ENCODE measurements at regions not wholly inside any gene's neighbourhood (a gene's known extent, or its start where the extent isn't known, plus 50 kb on each side); places are given as distances from the start of the nearest gene placed in this dataset.

- intact Hi-C loops (cut with micrococcal nuclease; ENCODE audit: unreplicated experiment) = no loop called here
Observed at GRCh38 chr12:107167756-107168155, 74.4 kb upstream of the CRY1 start.

GRCh38 chr12:107169200-107169599, 75.9 kb upstream of the CRY1 start:
- no peaks in the 10 kb centered on the region for H3K9me2 ChIP-seq (ENCODE audit: insufficient read depth, low read length)
- ChIA-PET POLR2A (no interaction called here), CTCF (ENCODE audit: unreplicated experiment) (no interaction called here)
- intact Hi-C loops (cut with micrococcal nuclease; ENCODE audit: unreplicated experiment) = no loop called here
- H3K4me1 ChIP-seq (ENCODE audit: insufficient read depth, low read length, poor library complexity, severe bottlenecking) = no peaks in the 10 kb centered on the region
- no peaks in the 10 kb centered on the region for H3K79me2 ChIP-seq (ENCODE audit: insufficient read depth, low read depth, low read length)
- no peaks in the 10 kb centered on the region for H3K9me3 ChIP-seq (ENCODE audit: low read length)
- no peaks in the 10 kb centered on the region for H3K36me3 ChIP-seq (ENCODE audit: insufficient read depth, low read length)
- H2AFZ ChIP-seq (ENCODE audit: low read length) = no peak overlapping the region
- TF ChIP-seq EZH2phosphoT487 (IDR thresholded peaks at IDR 0.05; ENCODE audit: borderline replicate concordance, low read depth, low read length) = no peak
- no peak for TF ChIP-seq CTCF (conservative IDR thresholded peaks at IDR 0.05; ENCODE audit: low read length)
- no peak overlapping the region for H3K4me2 ChIP-seq (ENCODE audit: low read length)
- H3K4me3 ChIP-seq (ENCODE audit: low read depth, low read length, poor library complexity, severe bottlenecking) = no peak overlapping the region
- H3K27ac ChIP-seq (ENCODE audit: low read depth, low read length, poor library complexity, severe bottlenecking) = no peak overlapping the region
- H4K20me1 ChIP-seq (ENCODE audit: insufficient read depth, low read length) = no peaks in the 10 kb centered on the region
- no peak for DNase-seq (ENCODE audit: low spot score)
- no TSS peak for BruUV-seq (replicated peaks)

More at GRCh38 chr12:107167756-107168155, 74.4 kb upstream of the CRY1 start:
- H2AFZ ChIP-seq (ENCODE audit: low read length) = no peak overlapping the region
- H3K36me3 ChIP-seq (ENCODE audit: insufficient read depth, low read length) = no peaks in the 10 kb centered on the region
- no peak overlapping the region for H3K4me2 ChIP-seq (ENCODE audit: low read length)
- H3K4me1 ChIP-seq (ENCODE audit: insufficient read depth, low read length, poor library complexity, severe bottlenecking) = no peaks in the 10 kb centered on the region
- no peaks in the 10 kb centered on the region for H3K9me3 ChIP-seq (ENCODE audit: low read length)
- BruUV-seq (replicated peaks) = no TSS peak
- TF ChIP-seq CTCF (conservative IDR thresholded peaks at IDR 0.05; ENCODE audit: low read length) = no peak
- TF ChIP-seq EZH2phosphoT487 (IDR thresholded peaks at IDR 0.05; ENCODE audit: borderline replicate concordance, low read depth, low read length) = no peak
- H3K4me3 ChIP-seq (ENCODE audit: low read depth, low read length, poor library complexity, severe bottlenecking) = no peak overlapping the region
- no peak for DNase-seq (ENCODE audit: low spot score)
- CTCF ChIA-PET (ENCODE audit: unreplicated experiment) = no interaction called here
- POLR2A ChIA-PET = no interaction called here
- H3K9me2 ChIP-seq (ENCODE audit: insufficient read depth, low read length) = no peaks in the 10 kb centered on the region
- no peak overlapping the region for H3K27ac ChIP-seq (ENCODE audit: low read depth, low read length, poor library complexity, severe bottlenecking)
- no peaks in the 10 kb centered on the region for H3K79me2 ChIP-seq (ENCODE audit: insufficient read depth, low read depth, low read length)
- H4K20me1 ChIP-seq (ENCODE audit: insufficient read depth, low read length) = no peaks in the 10 kb centered on the region

GRCh38 chr12:107178776-107179175, 85.4 kb upstream of the CRY1 start:
- no peaks in the 10 kb centered on the region for H3K9me3 ChIP-seq (ENCODE audit: low read length)
- no peak overlapping the region for H3K4me2 ChIP-seq (ENCODE audit: low read length)
- no peak overlapping the region for H2AFZ ChIP-seq (ENCODE audit: low read length)
- no peaks in the 10 kb centered on the region for H3K9me2 ChIP-seq (ENCODE audit: insufficient read depth, low read length)
- H4K20me1 ChIP-seq (ENCODE audit: insufficient read depth, low read length) = no peaks in the 10 kb centered on the region
- H3K4me1 ChIP-seq (ENCODE audit: insufficient read depth, low read length, poor library complexity, severe bottlenecking) = no peaks in the 10 kb centered on the region
- H3K27ac ChIP-seq (ENCODE audit: low read depth, low read length, poor library complexity, severe bottlenecking) = no peak overlapping the region
- H3K36me3 ChIP-seq (ENCODE audit: insufficient read depth, low read length) = no peaks in the 10 kb centered on the region
- BruUV-seq (replicated peaks) = no TSS peak
- no peak for DNase-seq (ENCODE audit: low spot score)
- TF ChIP-seq CTCF (conservative IDR thresholded peaks at IDR 0.05; ENCODE audit: low read length) (no peak), EZH2phosphoT487 (IDR thresholded peaks at IDR 0.05; ENCODE audit: borderline replicate concordance, low read depth, low read length) (no peak)
- CTCF ChIA-PET (ENCODE audit: unreplicated experiment) = no interaction called here
- POLR2A ChIA-PET = no interaction called here
- no peak overlapping the region for H3K4me3 ChIP-seq (ENCODE audit: low read depth, low read length, poor library complexity, severe bottlenecking)
- intact Hi-C loops (cut with micrococcal nuclease; ENCODE audit: unreplicated experiment) = no loop called here
- H3K79me2 ChIP-seq (ENCODE audit: insufficient read depth, low read depth, low read length) = no peaks in the 10 kb centered on the region
